GM03348 (cell line): ENCODE measurements at regions not wholly inside any gene's neighbourhood (a gene's known extent, or its start where the extent isn't known, plus 50 kb on each side); places are given as distances from the start of the nearest gene placed in this dataset.
A peak's percentile ranks its signal among the peaks of the same experiment; 100 is the strongest.
"Not testable (repeated sequence)": the region's sequence is repeated elsewhere in the genome, so short reads cannot be mapped to it uniquely, and the experiment has no call there.

Experiments used
- DNase-seq: peaks from one replicate; pipeline ENCODE4 v3.0.0; 2012; ENCODE audit warnings: low spot score

DNA sequence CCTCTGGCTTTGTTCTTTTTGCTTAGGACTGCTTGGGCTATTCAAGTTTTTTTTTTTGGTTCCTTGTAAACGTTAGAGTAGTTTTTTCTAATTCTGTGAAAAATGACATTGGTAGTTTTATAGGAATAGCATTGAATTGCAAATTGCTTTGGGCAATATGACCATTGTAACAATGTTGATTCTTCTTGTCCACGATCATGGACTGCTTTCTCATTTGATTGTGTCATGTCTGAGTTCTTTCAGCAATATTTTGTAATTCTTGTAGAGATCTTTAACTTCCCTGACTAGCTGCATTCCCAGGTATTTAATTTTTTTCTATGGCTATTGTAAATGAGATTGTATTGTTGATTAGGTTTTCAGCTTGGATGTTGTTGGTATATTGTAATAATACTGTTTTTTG is 286.2 kb upstream of the C1QTNF3 start:
- not testable (repeated sequence) for DNase-seq

- DNase-seq = not testable (repeated sequence)
Observed at GRCh38 chr5:34329611-34330108, 286.6 kb upstream of the C1QTNF3 start.

- not testable (repeated sequence) for DNase-seq
Observed at GRCh38 chr5:34331928-34332454, 289.0 kb upstream of the C1QTNF3 start.

GRCh38 chr5:34339408-34340001 is 296.5 kb upstream of the C1QTNF3 start:
- not testable (repeated sequence) for DNase-seq

DNA sequence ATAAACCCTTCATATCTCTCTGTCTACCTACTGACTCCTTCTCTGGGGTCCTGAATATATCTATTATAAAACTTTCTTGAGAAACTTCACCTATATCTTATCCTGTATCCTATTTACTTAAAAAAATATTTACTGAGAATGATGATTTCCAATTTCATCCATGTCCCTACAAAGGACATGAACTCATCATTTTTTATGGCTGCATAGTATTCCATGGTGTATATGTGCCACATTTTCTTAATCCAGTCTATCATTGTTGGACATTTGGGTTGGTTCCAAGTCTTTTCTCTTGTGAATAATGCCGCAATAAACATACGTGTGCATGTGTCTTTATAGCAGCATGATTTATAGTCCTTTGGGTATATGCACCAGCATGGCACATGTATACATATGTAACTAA is 301.7 kb upstream of the RAI14 start:
- DNase-seq = not testable (repeated sequence)

DNA sequence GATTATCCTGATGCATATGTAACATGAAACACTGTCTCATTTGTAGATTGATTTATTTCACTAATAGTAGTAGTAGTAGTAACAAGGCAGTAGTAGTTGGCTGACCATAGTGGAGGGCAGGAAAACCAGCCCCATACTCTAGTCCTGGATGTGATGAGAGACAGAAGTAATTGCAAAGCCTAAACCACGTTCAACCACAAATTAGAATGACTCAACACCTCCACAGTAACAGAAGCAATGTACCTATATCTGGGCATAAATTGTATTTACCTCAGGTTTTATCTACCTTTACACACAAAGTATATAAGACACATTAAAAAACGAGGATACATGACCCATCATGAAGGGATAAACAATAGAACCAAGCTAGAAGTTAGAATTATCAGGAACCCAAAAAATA is 284.7 kb upstream of the RAI14 start:
- not testable (repeated sequence) for DNase-seq

GRCh38 chr5:34371817-34372216 is 284.3 kb upstream of the RAI14 start:
- DNase-seq = not testable (repeated sequence)

DNA sequence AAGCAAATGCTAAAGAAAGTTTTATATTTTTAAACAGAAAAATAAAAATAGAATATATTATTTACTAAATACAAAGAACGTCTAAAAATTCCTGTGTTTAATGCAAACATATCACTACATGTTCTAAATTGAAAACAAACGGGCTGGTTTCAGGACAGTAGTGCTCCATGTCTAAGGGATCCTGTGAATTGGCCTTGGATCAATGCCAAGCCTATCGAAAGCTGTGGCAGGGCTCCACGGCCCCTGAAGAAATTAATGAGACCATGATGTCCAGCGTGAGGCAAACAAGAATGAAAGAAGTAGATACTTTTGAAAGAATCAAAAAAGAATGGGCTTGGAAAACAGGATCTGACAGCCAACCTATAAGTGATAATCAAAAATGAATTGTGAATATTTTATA is 283.4 kb upstream of the RAI14 start:
- not testable (repeated sequence) for DNase-seq

DNA sequence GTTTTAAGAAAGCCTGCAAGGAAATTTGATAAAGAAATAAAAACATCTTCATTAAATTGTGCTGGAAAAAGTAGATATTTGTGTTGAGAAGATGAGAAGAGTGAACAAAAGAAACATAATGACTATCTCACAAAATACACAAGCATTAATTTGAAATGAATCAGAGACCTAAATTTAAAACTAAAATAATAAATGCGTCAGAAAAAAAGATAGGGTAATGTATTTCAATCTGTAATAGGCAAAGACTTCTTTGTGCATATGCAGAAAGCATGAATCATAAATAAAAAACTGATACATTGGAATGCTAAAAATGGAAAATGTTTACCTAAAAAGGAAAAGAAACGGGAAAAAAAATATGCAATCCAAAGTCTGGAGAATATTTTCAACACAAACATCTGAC is 278.5 kb upstream of the RAI14 start:
- DNase-seq = not testable (repeated sequence)

DNA sequence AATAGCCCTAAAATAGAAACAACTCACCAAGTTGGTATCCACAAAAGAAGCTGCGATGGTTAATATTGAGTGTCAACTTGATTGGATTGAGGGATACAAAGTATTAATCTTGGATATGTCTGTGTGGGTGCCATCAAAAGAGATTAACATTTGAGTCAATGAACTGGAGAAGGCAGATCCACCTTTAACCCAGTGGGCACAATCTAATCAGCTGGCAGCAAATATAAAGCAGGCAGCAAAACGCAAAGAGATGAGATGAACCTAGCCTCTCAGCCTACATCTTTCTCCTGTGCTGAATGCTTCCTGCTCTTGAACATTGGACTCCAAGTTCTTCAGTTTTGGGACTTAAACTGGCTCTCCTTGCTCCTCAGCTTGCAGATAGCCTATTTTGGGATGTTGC is 277.6 kb upstream of the RAI14 start:
- not testable (repeated sequence) for DNase-seq

DNA sequence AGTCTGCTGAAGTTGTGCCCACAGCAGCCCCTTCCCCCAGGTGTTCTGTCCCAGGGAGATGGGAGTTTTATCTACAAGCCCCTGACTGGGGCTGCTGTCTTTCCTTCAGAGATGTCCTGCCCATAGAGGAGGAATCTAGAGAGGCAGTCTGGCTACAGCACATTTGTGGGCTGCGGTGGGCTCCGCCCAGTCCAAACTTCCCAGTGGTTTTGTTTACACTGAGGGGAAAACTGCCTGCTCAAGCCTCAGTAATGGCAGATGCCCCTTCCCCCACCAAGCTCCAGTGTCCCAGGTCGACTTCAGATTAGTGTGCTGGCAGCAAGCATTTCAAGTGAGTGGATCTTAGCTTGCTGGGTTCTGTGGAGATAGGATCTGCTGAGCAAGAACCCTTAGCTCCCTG is 267.4 kb upstream of the RAI14 start:
- not testable (repeated sequence) for DNase-seq

DNA sequence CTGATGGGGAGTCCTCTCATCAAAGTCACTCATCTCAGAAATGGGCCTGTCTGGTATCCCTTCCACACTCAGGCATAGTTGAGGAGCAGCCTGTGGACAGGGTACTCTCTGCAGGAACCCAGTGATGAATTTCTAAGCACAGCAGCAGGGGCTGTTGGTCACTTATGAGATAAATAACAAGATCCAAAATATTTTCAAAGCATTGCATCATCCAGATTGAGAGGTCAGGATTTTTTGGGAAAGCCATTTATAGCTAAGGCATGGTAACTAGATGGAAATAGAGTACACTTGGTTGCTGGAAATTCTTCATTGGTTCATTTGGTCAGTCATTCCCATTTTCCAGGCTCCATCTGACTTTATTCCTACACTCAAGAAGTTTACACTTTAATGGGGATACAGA is 246.8 kb upstream of the RAI14 start:
- peak; percentile 9 for DNase-seq

GRCh38 chr5:34410411-34411139 is 245.6 kb upstream of the RAI14 start:
- DNase-seq = peak; percentile 31

DNA sequence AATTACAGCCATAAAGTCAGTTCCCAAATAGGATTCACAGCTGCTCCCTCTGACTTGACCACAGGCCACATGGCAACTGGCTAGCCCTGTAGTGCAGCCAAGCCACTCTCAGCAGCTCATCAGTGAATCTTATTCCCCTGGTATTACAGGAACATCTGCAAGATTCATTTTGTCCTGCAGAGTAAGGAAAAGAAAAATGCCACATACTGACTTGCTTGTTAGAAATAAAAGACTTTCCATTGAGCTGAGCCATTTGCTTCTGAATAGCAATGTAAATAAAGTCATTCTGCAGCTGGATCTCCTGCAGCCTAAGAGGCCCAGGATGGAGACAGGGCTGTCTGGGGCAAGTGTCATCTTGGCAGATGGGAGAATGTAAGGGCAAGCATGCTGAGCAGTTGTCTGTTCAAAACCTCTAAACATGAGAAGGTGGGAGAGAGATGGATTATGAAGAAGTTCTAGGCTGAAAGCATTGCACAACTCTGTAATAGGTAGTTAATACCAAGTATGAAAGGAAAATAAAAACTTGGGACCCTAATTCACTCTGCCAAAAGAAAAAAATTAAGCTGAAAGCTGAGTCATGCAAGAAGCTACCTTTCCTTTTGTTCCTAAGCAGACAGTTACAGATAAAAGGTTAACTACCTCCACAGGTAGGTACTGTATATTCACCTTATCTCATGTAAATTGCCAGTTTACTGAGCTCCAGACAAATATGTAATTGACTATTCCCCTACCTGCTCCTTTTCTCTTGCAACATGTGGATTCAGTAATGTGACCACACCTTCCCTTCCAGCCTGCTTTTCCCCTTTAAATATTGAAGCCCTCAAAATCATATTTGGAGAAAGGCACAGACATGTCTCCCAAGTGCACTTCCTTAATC is 244.4 kb upstream of the RAI14 start:
- DNase-seq = peak; percentile 27

- DNase-seq = peak; percentile 22
Observed at GRCh38 chr5:34412736-34413135, 243.4 kb upstream of the RAI14 start.

GRCh38 chr5:34415559-34416198 is 240.4 kb upstream of the RAI14 start:
- peak; percentile 15 for DNase-seq

DNA sequence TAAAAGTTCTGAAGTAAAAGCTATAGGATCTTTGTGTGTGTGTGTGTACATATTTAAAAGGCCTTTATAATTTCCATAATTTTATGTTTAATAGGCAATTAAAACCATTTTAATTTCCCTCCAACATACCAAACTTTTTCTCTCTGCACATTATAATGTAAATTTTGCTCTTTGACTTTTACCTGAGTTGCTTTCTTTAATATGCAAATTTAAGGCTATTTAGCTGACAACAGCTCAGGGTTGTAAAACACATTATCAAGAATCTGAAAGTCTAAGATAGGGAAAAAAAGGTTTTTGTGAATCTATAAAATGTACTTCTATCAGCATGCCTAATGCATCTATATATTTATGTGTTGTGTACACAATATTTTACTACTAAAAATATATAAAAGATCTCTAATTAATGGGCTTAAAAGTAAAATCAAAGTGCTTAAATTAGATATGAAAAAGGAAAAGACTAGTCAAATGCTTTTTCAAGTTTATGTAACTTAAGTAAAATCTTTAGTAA is 239.6 kb upstream of the RAI14 start:
- DNase-seq = no peak

DNA sequence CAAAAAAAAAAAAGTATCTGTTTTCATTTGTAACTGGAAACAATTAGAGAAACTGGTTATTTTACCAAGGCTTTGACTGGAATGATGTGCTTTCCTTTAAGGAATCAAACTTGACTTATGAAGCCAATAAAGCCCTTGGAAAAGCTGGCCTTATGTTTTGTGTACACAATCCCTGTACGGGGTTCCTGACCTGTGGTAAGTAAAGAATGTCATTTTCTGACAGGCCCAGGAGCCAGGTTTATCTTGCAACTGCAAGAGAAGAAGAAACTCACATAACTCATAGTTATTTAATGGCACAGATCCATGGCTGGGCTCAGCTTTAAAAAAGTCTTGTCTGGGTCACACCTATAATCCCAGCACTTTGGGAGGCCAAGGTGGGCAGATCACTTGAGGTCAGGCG is 235.9 kb upstream of the RAI14 start:
- DNase-seq = not testable (repeated sequence)

- DNase-seq = no peak
Observed at GRCh38 chr5:34436761-34437501, 219.2 kb upstream of the RAI14 start.

GRCh38 chr5:34439601-34440000 is 216.5 kb upstream of the RAI14 start:
- DNase-seq = no peak

GRCh38 chr5:34441767-34442166 is 214.4 kb upstream of the RAI14 start:
- DNase-seq = not testable (repeated sequence)
